IMR-90 (cell line): ENCODE measurements at regions not wholly inside any gene's neighbourhood (a gene's known extent, or its start where the extent isn't known, plus 50 kb on each side); places are given as distances from the start of the nearest gene placed in this dataset.

ENCODE experiments used
- ATAC-seq: fragments of 200-7000 bp; cut with Tn5 transposase; 2 replicates; pipeline ENCODE4 v1.9.1; 2020; ENCODE audit warnings: low read depth, mild to moderate bottlenecking, moderate library complexity
- BruUV-seq: library from RNA; stranded (reverse); fragments of 400-500 nt; replicated peaks from 2 replicates; lab custom pipeline; 2021; lab: Mats Ljungman, UMichigan
- CTCF ChIA-PET: fragments of 300-600 bp; formaldehyde crosslinking; extraction: SDS; loops from one replicate; lab custom pipeline; 2021; ENCODE audit warnings: antibody characterized with exemption; lab: Yijun Ruan, JAX
- POLR2A ChIA-PET: fragments of 300-600 bp; sonication (Branson Sonifier 250); formaldehyde crosslinking; loops from one replicate; lab custom pipeline; 2022; ENCODE audit warnings: antibody characterized with exemption; ENCODE audit not compliant: unreplicated experiment; lab: Charles Lee
- DNase-seq: peaks from one replicate; pipeline ENCODE4 v3.0.0; 2013
- H2AFZ ChIP-seq: replicated peaks from 2 replicates; pipeline ENCODE3; 2013; ENCODE audit warnings: low read length, mild to moderate bottlenecking; ENCODE audit not compliant: poor library complexity
- H2AK5ac ChIP-seq: 2 replicates; pipeline ENCODE4 v1.6.1; 2013; ENCODE audit warnings: low read depth, low read length, inconsistent platforms
- H2AK9ac ChIP-seq: replicated peaks from 2 replicates; pipeline ENCODE3; 2013; ENCODE audit warnings: mild to moderate bottlenecking, low read depth, low read length, moderate library complexity; ENCODE audit not compliant: poor library complexity
- H2BK120ac ChIP-seq: 2 replicates; pipeline ENCODE4 v1.6.1; 2013; ENCODE audit warnings: low read depth, low read length, inconsistent platforms
- H2BK15ac ChIP-seq: 3 replicates; pipeline ENCODE4 v1.6.1; 2013; ENCODE audit warnings: low read depth, low read length, inconsistent platforms
- H2BK20ac ChIP-seq: 2 replicates; pipeline ENCODE4 v1.6.1; 2013; ENCODE audit warnings: low read depth, mild to moderate bottlenecking, inconsistent platforms, low read length, moderate library complexity
- H2BK5ac ChIP-seq: 2 replicates; pipeline ENCODE4 v1.6.1; 2013; ENCODE audit warnings: mild to moderate bottlenecking, low read depth, low read length, inconsistent platforms; ENCODE audit not compliant: poor library complexity, severe bottlenecking
- H3K14ac ChIP-seq: replicated peaks from 2 replicates; pipeline ENCODE4 v1.6.1; 2013; ENCODE audit warnings: low read depth, low read length, inconsistent platforms
- H3K18ac ChIP-seq: 2 replicates; pipeline ENCODE4 v1.6.1; 2013; ENCODE audit warnings: low read depth, low read length, control low read depth
- H3K23ac ChIP-seq: 2 replicates; pipeline ENCODE4 v1.6.1; 2013; ENCODE audit warnings: low read depth, low read length, inconsistent platforms
- H3K27ac ChIP-seq: 2 replicates; pipeline ENCODE4 v1.5.1; 2013; ENCODE audit warnings: mild to moderate bottlenecking, control low read depth, low read length; ENCODE audit not compliant: insufficient read depth
- H3K27me3 ChIP-seq: 2 replicates; pipeline ENCODE4 v1.6.1; 2013; ENCODE audit warnings: low read length; ENCODE audit not compliant: control insufficient read depth, insufficient read depth
- H3K36me3 ChIP-seq: 2 replicates; pipeline ENCODE4 v1.6.1; 2013; ENCODE audit warnings: low read length, mixed read lengths; ENCODE audit not compliant: control insufficient read depth, insufficient read depth
- H3K4ac ChIP-seq: 2 replicates; pipeline ENCODE4 v1.6.1; 2013; ENCODE audit warnings: low read depth, low read length, inconsistent platforms
- H3K4me1 ChIP-seq: 2 replicates; pipeline ENCODE4 v1.6.1; 2013; ENCODE audit warnings: low read length, mixed read lengths; ENCODE audit not compliant: control insufficient read depth, insufficient read depth
- H3K4me2 ChIP-seq: 2 replicates; pipeline ENCODE4 v1.6.1; 2013; ENCODE audit warnings: low read depth, mild to moderate bottlenecking, control low read depth, low read length, moderate library complexity
- H3K4me3 ChIP-seq: 2 replicates; pipeline ENCODE4 v1.5.1; 2013; ENCODE audit warnings: low read depth, mild to moderate bottlenecking, control low read depth, low read length, moderate library complexity; ENCODE audit not compliant: insufficient read depth
- H3K56ac ChIP-seq: 2 replicates; pipeline ENCODE4 v1.6.1; 2013; ENCODE audit warnings: low read length, inconsistent platforms; ENCODE audit not compliant: insufficient read depth; ENCODE audit errors: extremely low read depth
- H3K79me1 ChIP-seq, 2 experiments: 2 replicates each; pipeline ENCODE4 v1.6.1; 2013; ENCODE audit warnings: low read length in 2 of 2, inconsistent platforms in 1 of 2, low read depth in 1 of 2
- H3K9ac ChIP-seq: 2 replicates; pipeline ENCODE4 v1.6.1; 2013; ENCODE audit warnings: low read depth, low read length, control low read depth
- H3K9me1 ChIP-seq: 2 replicates; pipeline ENCODE4 v1.6.1; 2013; ENCODE audit warnings: low read length, inconsistent platforms; ENCODE audit not compliant: insufficient read depth
- H3K9me3 ChIP-seq: 2 replicates; pipeline ENCODE4 v1.6.1; 2013; ENCODE audit warnings: low read length; ENCODE audit not compliant: control insufficient read depth, insufficient read depth
- H4K20me1 ChIP-seq: 2 replicates; pipeline ENCODE4 v1.6.1; 2013; ENCODE audit warnings: low read length, inconsistent platforms; ENCODE audit not compliant: insufficient read depth
- H4K5ac ChIP-seq: 2 replicates; pipeline ENCODE4 v1.6.1; 2013; ENCODE audit warnings: mild to moderate bottlenecking, low read depth, low read length, control low read depth
- H4K8ac ChIP-seq, 2 experiments: 2 replicates each; pipeline ENCODE4 v1.6.1; 2013; ENCODE audit warnings: low read depth in 2 of 2, low read length in 2 of 2, control low read depth in 1 of 2, inconsistent platforms in 1 of 2
- H4K91ac ChIP-seq: 2 replicates; pipeline ENCODE4 v1.6.1; 2013; ENCODE audit warnings: low read depth, low read length, inconsistent platforms; ENCODE audit not compliant: insufficient read depth
- BHLHE40 ChIP-seq: fragments of 150-350 bp; IDR thresholded peaks from 2 replicates; pipeline ENCODE4 v1.6.1; 2016; ENCODE audit warnings: mild to moderate bottlenecking, low read depth, low read length
- CEBPB ChIP-seq: IDR thresholded peaks from 2 replicates; pipeline ENCODE4 v1.6.1; 2012; ENCODE audit warnings: low read depth, low read length, improper control_type of control experiment
- CHD1 ChIP-seq: IDR thresholded peaks from 2 replicates; pipeline ENCODE4 v1.6.1; 2012; ENCODE audit warnings: low read depth, low read length, improper control_type of control experiment
- FOS ChIP-seq: fragments of 150-350 bp; IDR thresholded peaks from 2 replicates; pipeline ENCODE4 v1.6.1; 2016; ENCODE audit warnings: low read depth, low read length
- MAFK ChIP-seq: IDR thresholded peaks from 2 replicates; pipeline ENCODE4 v1.6.1; 2012; ENCODE audit warnings: low read depth, low read length, improper control_type of control experiment
- NFE2L2 ChIP-seq: fragments of 150-350 bp; IDR thresholded peaks from 2 replicates; pipeline ENCODE4 v1.6.1; 2016; ENCODE audit warnings: low read depth, mild to moderate bottlenecking, low read length
- POLR2A ChIP-seq: IDR thresholded peaks from 2 replicates; pipeline ENCODE4 v1.6.1; 2012; ENCODE audit warnings: mild to moderate bottlenecking, low read depth, low read length
- RAD21 ChIP-seq: IDR thresholded peaks from 2 replicates; pipeline ENCODE4 v1.6.1; 2012; ENCODE audit warnings: low read length, improper control_type of control experiment
- RCOR1 ChIP-seq: IDR thresholded peaks from 2 replicates; pipeline ENCODE4 v1.6.1; 2012; ENCODE audit warnings: mild to moderate bottlenecking, low read length, improper control_type of control experiment; ENCODE audit not compliant: insufficient replicate concordance
- SMC3 ChIP-seq: fragments of 150-350 bp; IDR thresholded peaks from 2 replicates; pipeline ENCODE4 v1.6.1; 2016; ENCODE audit warnings: low read depth, mild to moderate bottlenecking, antibody characterized with exemption, low read length, moderate library complexity
- WGBS, 2 experiments: methylation state at CpG; one replicate each; pipeline versions ENCODE4 v1.1.5 to v1.1.7; 2013; ENCODE audit warnings: missing lambda C conversion rate in 2 of 2; ENCODE audit not compliant: insufficient read length in 1 of 2; ENCODE audit errors: extremely low coverage in 2 of 2; 5-methylcytosine and 5-hydroxymethylcytosine counted together
- dilution Hi-C: fragments of 300-500 bp; cut with HindIII; formaldehyde crosslinking; loops from one replicate; pipeline ENCODE4 v1.14.3; 2018; ENCODE audit warnings: low sequenced_read_pairs; ENCODE audit not compliant: unreplicated experiment
- in situ Hi-C: fragments of 300-500 bp; cut with MboI; formaldehyde crosslinking; loops from 3 replicates; pipeline ENCODE4 v1.14.3; 2019; ENCODE audit warnings: low sequenced_read_pairs, inconsistent platforms, mixed read lengths
- intact Hi-C: fragments of 100-400 bp; cut with micrococcal nuclease; formaldehyde crosslinking; loops from 2 replicates; pipeline ENCODE4 v1.10.0; 2022
- TF ChIP-seq, protein P1 (sequence below): conservative IDR thresholded peaks from 2 replicates; pipeline ENCODE4 v1.5.1; 2012; ENCODE audit warnings: mild to moderate bottlenecking, low read depth, low read length, improper control_type of control experiment
- TF ChIP-seq, protein P2 (sequence below): fragments of 150-350 bp; IDR thresholded peaks from 2 replicates; pipeline ENCODE4 v1.6.1; 2016; ENCODE audit warnings: low read depth, mild to moderate bottlenecking, low read length, moderate library complexity, borderline replicate concordance

- no peak overlapping the region for H2BK15ac ChIP-seq
- H2AK5ac ChIP-seq, result no peak overlapping the region
- H3K4me2 ChIP-seq, result no peak overlapping the region
- no peak for DNase-seq
- ChIA-PET CTCF (no interaction called here), POLR2A (no interaction called here)
- H2AFZ ChIP-seq, result no peak overlapping the region
- H3K27ac ChIP-seq, result no peak overlapping the region
- H3K4me3 ChIP-seq, result no peak overlapping the region
- intact Hi-C loops, result no loop called here
- H3K27me3 ChIP-seq, result no peaks in the 10 kb centered on the region
- H3K9me1 ChIP-seq, result no peaks in the 10 kb centered on the region
- H3K18ac ChIP-seq, result no peak overlapping the region
- no peak overlapping the region for H3K23ac ChIP-seq
- H3K4me1 ChIP-seq, result no peaks in the 10 kb centered on the region
- no peaks in the 10 kb centered on the region for H3K9me3 ChIP-seq
- BruUV-seq, result no TSS peak
- no peaks in the 10 kb centered on the region for H4K20me1 ChIP-seq
- TF ChIP-seq, protein P1, sequence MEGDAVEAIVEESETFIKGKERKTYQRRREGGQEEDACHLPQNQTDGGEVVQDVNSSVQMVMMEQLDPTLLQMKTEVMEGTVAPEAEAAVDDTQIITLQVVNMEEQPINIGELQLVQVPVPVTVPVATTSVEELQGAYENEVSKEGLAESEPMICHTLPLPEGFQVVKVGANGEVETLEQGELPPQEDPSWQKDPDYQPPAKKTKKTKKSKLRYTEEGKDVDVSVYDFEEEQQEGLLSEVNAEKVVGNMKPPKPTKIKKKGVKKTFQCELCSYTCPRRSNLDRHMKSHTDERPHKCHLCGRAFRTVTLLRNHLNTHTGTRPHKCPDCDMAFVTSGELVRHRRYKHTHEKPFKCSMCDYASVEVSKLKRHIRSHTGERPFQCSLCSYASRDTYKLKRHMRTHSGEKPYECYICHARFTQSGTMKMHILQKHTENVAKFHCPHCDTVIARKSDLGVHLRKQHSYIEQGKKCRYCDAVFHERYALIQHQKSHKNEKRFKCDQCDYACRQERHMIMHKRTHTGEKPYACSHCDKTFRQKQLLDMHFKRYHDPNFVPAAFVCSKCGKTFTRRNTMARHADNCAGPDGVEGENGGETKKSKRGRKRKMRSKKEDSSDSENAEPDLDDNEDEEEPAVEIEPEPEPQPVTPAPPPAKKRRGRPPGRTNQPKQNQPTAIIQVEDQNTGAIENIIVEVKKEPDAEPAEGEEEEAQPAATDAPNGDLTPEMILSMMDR, result no peak
- TF ChIP-seq BHLHE40 (no peak), FOS (no peak), RCOR1 (no peak), RAD21 (no peak), CHD1 (no peak), SMC3 (no peak), NFE2L2 (no peak), POLR2A (no peak), MAFK (no peak), CEBPB (no peak)
- TF ChIP-seq, protein P2, sequence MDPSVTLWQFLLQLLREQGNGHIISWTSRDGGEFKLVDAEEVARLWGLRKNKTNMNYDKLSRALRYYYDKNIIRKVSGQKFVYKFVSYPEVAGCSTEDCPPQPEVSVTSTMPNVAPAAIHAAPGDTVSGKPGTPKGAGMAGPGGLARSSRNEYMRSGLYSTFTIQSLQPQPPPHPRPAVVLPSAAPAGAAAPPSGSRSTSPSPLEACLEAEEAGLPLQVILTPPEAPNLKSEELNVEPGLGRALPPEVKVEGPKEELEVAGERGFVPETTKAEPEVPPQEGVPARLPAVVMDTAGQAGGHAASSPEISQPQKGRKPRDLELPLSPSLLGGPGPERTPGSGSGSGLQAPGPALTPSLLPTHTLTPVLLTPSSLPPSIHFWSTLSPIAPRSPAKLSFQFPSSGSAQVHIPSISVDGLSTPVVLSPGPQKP, result no peak
- H2BK120ac ChIP-seq, result no peak overlapping the region
- H2BK20ac ChIP-seq, result no peak overlapping the region
- H3K9ac ChIP-seq, result no peak overlapping the region
- H3K79me1 ChIP-seq, result no peaks in the 10 kb centered on the region
- H2BK5ac ChIP-seq, result no peak overlapping the region
- H3K14ac ChIP-seq, result no peak overlapping the region
- WGBS, 2 experiments, result no CpG with 5 or more reads among the region's 3 CpGs
- no peaks in the 10 kb centered on the region for H3K36me3 ChIP-seq
- no peak overlapping the region for H4K8ac ChIP-seq
- no peak overlapping the region for H3K56ac ChIP-seq
- H2AK9ac ChIP-seq, result no peak overlapping the region
- no peak overlapping the region for H4K91ac ChIP-seq
- no peak overlapping the region for H4K5ac ChIP-seq
- dilution Hi-C loops, result no loop called here
- in situ Hi-C loops, result no loop called here
- ATAC-seq, result no peak
- H3K4ac ChIP-seq, result no peak overlapping the region
Observed at GRCh38 chr1:57897581-57897980, 473.7 kb upstream of the DAB1 start.
